ENCODE measurements at regions not wholly inside any gene's neighbourhood (a gene's known extent, or its start where the extent isn't known, plus 50 kb on each side); places are given as distances from the start of the nearest gene placed in this dataset.

DNA sequence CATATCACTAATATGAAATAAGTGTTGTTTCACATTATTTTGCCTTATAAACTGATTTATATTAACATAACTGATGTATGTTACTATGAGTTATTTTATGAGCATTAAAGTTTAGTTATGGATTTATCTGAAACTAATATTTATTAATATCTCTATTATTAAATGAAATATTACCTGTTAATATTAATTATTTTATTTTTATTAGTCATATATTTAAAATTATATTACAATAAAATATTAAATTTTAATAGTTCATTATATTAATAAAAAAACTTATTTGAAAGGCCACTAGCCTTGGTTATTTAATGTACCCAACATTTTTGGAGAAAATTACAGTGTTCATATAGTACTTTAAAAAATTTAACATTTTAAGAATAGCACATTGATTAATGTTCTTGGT is 1643.4 kb upstream of the MIR17HG start:
- TF ChIP-seq GATA2 (IDR thresholded peaks at IDR 0.05; ENCODE audit: low read depth, low read length) (no peak), GATA3 (IDR thresholded peaks at IDR 0.05; ENCODE audit: low read depth, low read length) (no peak)

All from SH-SY5Y (cell line).